ENCODE measurements at regions not wholly inside any gene's neighbourhood (a gene's known extent, or its start where the extent isn't known, plus 50 kb on each side); places are given as distances from the start of the nearest gene placed in this dataset.
"Not testable (repeated sequence)": the region's sequence is repeated elsewhere in the genome, so short reads cannot be mapped to it uniquely, and the experiment has no call there.

- no peak for TF ChIP-seq CTCF (IDR thresholded peaks at IDR 0.05; ENCODE audit: borderline replicate concordance, extremely low read depth, insufficient read depth)
- no peak overlapping the region for H3K4me3 ChIP-seq (ENCODE audit: low read length in 3 of 3)
- intact Hi-C loops (cut with DNase I), result no loop called here
- H3K9ac ChIP-seq (ENCODE audit: low read length in 3 of 3), result no peak overlapping the region
- no peak for DNase-seq
- no peaks in the 10 kb centered on the region for H3K36me3 ChIP-seq (ENCODE audit: control insufficient read depth in 2 of 3, insufficient read depth in 3 of 3, low read length in 3 of 3)
- H3K4me1 ChIP-seq (ENCODE audit: control insufficient read depth in 2 of 3, insufficient read depth in 2 of 3, low read depth in 1 of 3, low read length in 3 of 3), result no peaks in the 10 kb centered on the region
- H3K9me3 ChIP-seq (ENCODE audit: control insufficient read depth in 2 of 3, insufficient read depth in 1 of 3, low read length in 3 of 3), result peaks cover 0 to 22% (median 4%) of the 10 kb centered on the region in 3 donors
- H3K27ac ChIP-seq (ENCODE audit: low read depth in 2 of 2, low read length in 2 of 2), result no peak overlapping the region
- FAIRE-seq, result no peak
- H3K27me3 ChIP-seq (ENCODE audit: control insufficient read depth, insufficient read depth, low read length), result no peaks in the 10 kb centered on the region
These were observed 60.8 kb upstream of the NAMPT start for GRCh38 chr7:106345421-106346166.

DNA sequence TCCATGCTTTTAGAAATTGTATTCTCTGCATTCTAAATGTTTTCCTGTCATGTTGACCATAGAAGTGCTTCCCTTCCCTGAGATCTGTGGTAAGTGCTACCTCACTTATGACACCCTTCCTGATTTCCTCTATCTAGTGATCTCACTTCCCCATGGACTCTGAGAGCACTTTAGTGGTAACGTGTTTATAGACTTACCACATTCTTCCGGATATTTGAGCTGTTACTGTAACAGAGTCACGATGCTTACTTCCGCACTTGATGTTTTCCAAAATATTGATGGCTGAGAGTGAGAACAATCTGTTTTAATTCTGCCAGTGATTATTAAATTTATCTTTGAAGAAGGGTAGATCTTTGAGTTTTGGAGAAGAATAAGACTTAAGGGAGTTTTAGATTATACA is 60.1 kb upstream of the NAMPT start:
- intact Hi-C loops (cut with DNase I), result no loop called here
- FAIRE-seq (no peak), DNase-seq (no peak)
- no peak overlapping the region for H3K9ac ChIP-seq (ENCODE audit: low read length in 3 of 3)
- H3K36me3 ChIP-seq (ENCODE audit: control insufficient read depth in 2 of 3, insufficient read depth in 3 of 3, low read length in 3 of 3), result no peaks in the 10 kb centered on the region
- no peak overlapping the region for H3K4me3 ChIP-seq (ENCODE audit: low read length in 3 of 3)
- no peaks in the 10 kb centered on the region for H3K4me1 ChIP-seq (ENCODE audit: control insufficient read depth in 2 of 3, insufficient read depth in 2 of 3, low read depth in 1 of 3, low read length in 3 of 3)
- no peaks in the 10 kb centered on the region for H3K27me3 ChIP-seq (ENCODE audit: control insufficient read depth, insufficient read depth, low read length)
- peaks cover 0 to 15% (median 4%) of the 10 kb centered on the region in 3 donors for H3K9me3 ChIP-seq (ENCODE audit: control insufficient read depth in 2 of 3, insufficient read depth in 1 of 3, low read length in 3 of 3)
- H3K27ac ChIP-seq (ENCODE audit: low read depth in 2 of 2, low read length in 2 of 2), result no peak overlapping the region
- TF ChIP-seq CTCF (IDR thresholded peaks at IDR 0.05; ENCODE audit: borderline replicate concordance, extremely low read depth, insufficient read depth), result no peak

DNA sequence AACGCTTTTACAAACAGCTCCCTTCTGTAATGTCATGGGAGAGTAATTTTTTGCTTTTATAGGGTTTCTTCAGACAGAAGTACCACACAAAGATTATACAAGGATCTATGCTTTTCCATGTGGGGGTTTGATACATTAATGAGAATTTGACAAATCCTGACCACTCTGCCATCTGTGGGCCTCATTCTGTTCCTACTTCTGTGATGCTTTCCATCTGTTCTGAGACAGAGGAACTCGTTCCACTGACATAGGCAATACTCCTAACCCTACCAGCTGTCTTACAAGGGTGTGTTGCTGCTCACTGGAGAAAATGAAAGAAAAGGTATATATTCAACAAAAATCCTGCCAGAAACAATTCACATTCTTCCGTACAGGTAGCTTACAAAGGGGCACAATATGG is 59.4 kb upstream of the NAMPT start:
- TF ChIP-seq CTCF (IDR thresholded peaks at IDR 0.05; ENCODE audit: borderline replicate concordance, extremely low read depth, insufficient read depth), result no peak
- H3K27ac ChIP-seq (ENCODE audit: low read depth in 2 of 2, low read length in 2 of 2), result no peak overlapping the region
- peaks cover 0 to 9% (median 2%) of the 10 kb centered on the region in 3 donors for H3K9me3 ChIP-seq (ENCODE audit: control insufficient read depth in 2 of 3, insufficient read depth in 1 of 3, low read length in 3 of 3)
- intact Hi-C loops (cut with DNase I), result no loop called here
- H3K27me3 ChIP-seq (ENCODE audit: control insufficient read depth, insufficient read depth, low read length), result no peaks in the 10 kb centered on the region
- H3K4me1 ChIP-seq (ENCODE audit: control insufficient read depth in 2 of 3, insufficient read depth in 2 of 3, low read depth in 1 of 3, low read length in 3 of 3), result no peaks in the 10 kb centered on the region
- DNase-seq, result no peak
- FAIRE-seq, result no peak
- H3K4me3 ChIP-seq (ENCODE audit: low read length in 3 of 3), result no peak overlapping the region
- no peaks in the 10 kb centered on the region for H3K36me3 ChIP-seq (ENCODE audit: control insufficient read depth in 2 of 3, insufficient read depth in 3 of 3, low read length in 3 of 3)
- H3K9ac ChIP-seq (ENCODE audit: low read length in 3 of 3), result no peak overlapping the region

DNA sequence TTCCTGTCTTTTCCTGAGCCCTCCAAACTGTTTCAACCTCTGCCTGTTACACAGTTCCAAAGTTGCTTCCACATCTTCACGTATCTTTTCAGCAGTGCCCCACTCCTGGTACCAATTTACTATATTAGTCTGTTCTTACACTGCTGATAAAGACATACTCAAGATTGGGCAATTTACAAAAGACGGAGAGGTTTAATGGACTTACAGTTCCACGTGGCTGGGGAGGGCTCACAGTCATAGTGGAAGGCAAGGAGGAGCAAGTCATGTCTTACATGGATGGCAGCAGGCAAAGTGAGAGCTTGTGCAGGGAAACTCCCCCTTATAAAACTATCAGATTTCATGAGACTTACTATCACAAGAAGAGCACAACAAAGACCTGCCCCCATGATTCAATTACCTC is 57.3 kb upstream of the NAMPT start:
- H3K4me3 ChIP-seq (ENCODE audit: low read length in 3 of 3); H3K9ac ChIP-seq (ENCODE audit: low read length in 3 of 3); H3K36me3 ChIP-seq (ENCODE audit: control insufficient read depth in 2 of 3, insufficient read depth in 3 of 3, low read length in 3 of 3); H3K27ac ChIP-seq (ENCODE audit: low read depth in 2 of 2, low read length in 2 of 2); intact Hi-C loops (cut with DNase I); DNase-seq; FAIRE-seq; H3K27me3 ChIP-seq (ENCODE audit: control insufficient read depth, insufficient read depth, low read length); H3K4me1 ChIP-seq (ENCODE audit: control insufficient read depth in 2 of 3, insufficient read depth in 2 of 3, low read depth in 1 of 3, low read length in 3 of 3): not testable (repeated sequence)
- peaks cover 0 to 19% (median 2%) of the 10 kb centered on the region in 3 donors for H3K9me3 ChIP-seq (ENCODE audit: control insufficient read depth in 2 of 3, insufficient read depth in 1 of 3, low read length in 3 of 3)

- H3K4me3 ChIP-seq (ENCODE audit: low read length in 3 of 3); FAIRE-seq; H3K36me3 ChIP-seq (ENCODE audit: control insufficient read depth in 2 of 3, insufficient read depth in 3 of 3, low read length in 3 of 3); H3K27me3 ChIP-seq (ENCODE audit: control insufficient read depth, insufficient read depth, low read length); H3K27ac ChIP-seq (ENCODE audit: low read depth in 2 of 2, low read length in 2 of 2); H3K4me1 ChIP-seq (ENCODE audit: control insufficient read depth in 2 of 3, insufficient read depth in 2 of 3, low read depth in 1 of 3, low read length in 3 of 3); DNase-seq; intact Hi-C loops (cut with DNase I); H3K9ac ChIP-seq (ENCODE audit: low read length in 3 of 3): not testable (repeated sequence)
- peaks cover 0 to 22% (median 2%) of the 10 kb centered on the region in 3 donors for H3K9me3 ChIP-seq (ENCODE audit: control insufficient read depth in 2 of 3, insufficient read depth in 1 of 3, low read length in 3 of 3)
These were observed 55.4 kb upstream of the NAMPT start for GRCh38 chr7:106340247-106340596.
